ENCODE measurements at regions not wholly inside any gene's neighbourhood (a gene's known extent, or its start where the extent isn't known, plus 50 kb on each side); places are given as distances from the start of the nearest gene placed in this dataset.

- Histone ChIP-seq H4K20me1 (ENCODE audit: control insufficient read depth, extremely low read depth, insufficient read depth, low read length) (no peaks in the 10 kb centered on the region), H3K9ac (ENCODE audit: control insufficient read depth, extremely low read depth, insufficient read depth, low read length) (no peak overlapping the region), H3K4me3 (ENCODE audit: control insufficient read depth in 2 of 3, extremely low read depth in 1 of 3, insufficient read depth in 2 of 3, low read depth in 1 of 3, low read length in 3 of 3) (no peak overlapping the region), H3K27ac (ENCODE audit: control insufficient read depth, insufficient read depth, low read length) (no peak overlapping the region), H3K4me2 (ENCODE audit: control insufficient read depth, extremely low read depth, insufficient read depth, low read depth, low read length) (no peak overlapping the region), H3K9me3 (ENCODE audit: control insufficient read depth, low read depth, low read length) (no peaks in the 10 kb centered on the region), H2AFZ (ENCODE audit: control insufficient read depth, low read length) (no peak overlapping the region), H3K79me2 (ENCODE audit: control insufficient read depth, insufficient read depth, low read length) (no peaks in the 10 kb centered on the region), H3K4me1 (ENCODE audit: control insufficient read depth, extremely low read depth, insufficient read depth, low read length) (peaks cover 18% of the 10 kb centered on the region), H3K27me3 (ENCODE audit: control insufficient read depth, extremely low read depth, insufficient read depth, low read length) (no peaks in the 10 kb centered on the region), H3K36me3 (ENCODE audit: control insufficient read depth in 2 of 2, extremely low read depth in 1 of 2, insufficient read depth in 2 of 2, low read length in 2 of 2) (no peaks in the 10 kb centered on the region), H3K9me1 (ENCODE audit: control insufficient read depth, extremely low read depth, insufficient read depth, low read length) (no peaks in the 10 kb centered on the region)
- FAIRE-seq = no peak
- no peak for DNase-seq (ENCODE audit: low read depth, low spot score)
- TF ChIP-seq EZH2 (IDR thresholded peaks at IDR 0.05; ENCODE audit: low read length) = no peak
- TF ChIP-seq, protein P1, sequence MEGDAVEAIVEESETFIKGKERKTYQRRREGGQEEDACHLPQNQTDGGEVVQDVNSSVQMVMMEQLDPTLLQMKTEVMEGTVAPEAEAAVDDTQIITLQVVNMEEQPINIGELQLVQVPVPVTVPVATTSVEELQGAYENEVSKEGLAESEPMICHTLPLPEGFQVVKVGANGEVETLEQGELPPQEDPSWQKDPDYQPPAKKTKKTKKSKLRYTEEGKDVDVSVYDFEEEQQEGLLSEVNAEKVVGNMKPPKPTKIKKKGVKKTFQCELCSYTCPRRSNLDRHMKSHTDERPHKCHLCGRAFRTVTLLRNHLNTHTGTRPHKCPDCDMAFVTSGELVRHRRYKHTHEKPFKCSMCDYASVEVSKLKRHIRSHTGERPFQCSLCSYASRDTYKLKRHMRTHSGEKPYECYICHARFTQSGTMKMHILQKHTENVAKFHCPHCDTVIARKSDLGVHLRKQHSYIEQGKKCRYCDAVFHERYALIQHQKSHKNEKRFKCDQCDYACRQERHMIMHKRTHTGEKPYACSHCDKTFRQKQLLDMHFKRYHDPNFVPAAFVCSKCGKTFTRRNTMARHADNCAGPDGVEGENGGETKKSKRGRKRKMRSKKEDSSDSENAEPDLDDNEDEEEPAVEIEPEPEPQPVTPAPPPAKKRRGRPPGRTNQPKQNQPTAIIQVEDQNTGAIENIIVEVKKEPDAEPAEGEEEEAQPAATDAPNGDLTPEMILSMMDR (optimal IDR thresholded peaks at IDR 0.05 in 1 of 3, IDR thresholded peaks at IDR 0.05 in 1 of 3, conservative IDR thresholded peaks at IDR 0.05 in 1 of 3; ENCODE audit: extremely low read depth in 1 of 3, insufficient read depth in 2 of 3, low read length in 3 of 3) = no peak
- dilution Hi-C loops (cut with MboI; ENCODE audit: extremely low pct_ligation_motif_present, low sequenced_read_pairs) = no loop called here
Observed at GRCh38 chr1:232509570-232509969, 120.4 kb downstream of the SIPA1L2 start.

GRCh38 chr1:232508130-232508701 lies 121.7 kb downstream of the SIPA1L2 start:
- Histone ChIP-seq H3K4me2 (ENCODE audit: control insufficient read depth, extremely low read depth, insufficient read depth, low read depth, low read length) (no peak overlapping the region), H3K4me3 (ENCODE audit: control insufficient read depth in 2 of 3, extremely low read depth in 1 of 3, insufficient read depth in 2 of 3, low read depth in 1 of 3, low read length in 3 of 3) (no peak overlapping the region), H4K20me1 (ENCODE audit: control insufficient read depth, extremely low read depth, insufficient read depth, low read length) (no peaks in the 10 kb centered on the region), H3K36me3 (ENCODE audit: control insufficient read depth in 2 of 2, extremely low read depth in 1 of 2, insufficient read depth in 2 of 2, low read length in 2 of 2) (no peaks in the 10 kb centered on the region), H3K4me1 (ENCODE audit: control insufficient read depth, extremely low read depth, insufficient read depth, low read length) (peaks cover 18% of the 10 kb centered on the region), H3K9me1 (ENCODE audit: control insufficient read depth, extremely low read depth, insufficient read depth, low read length) (no peaks in the 10 kb centered on the region), H3K9me3 (ENCODE audit: control insufficient read depth, low read depth, low read length) (no peaks in the 10 kb centered on the region), H3K27me3 (ENCODE audit: control insufficient read depth, extremely low read depth, insufficient read depth, low read length) (no peaks in the 10 kb centered on the region), H3K79me2 (ENCODE audit: control insufficient read depth, insufficient read depth, low read length) (no peaks in the 10 kb centered on the region), H2AFZ (ENCODE audit: control insufficient read depth, low read length) (no peak overlapping the region), H3K27ac (ENCODE audit: control insufficient read depth, insufficient read depth, low read length) (no peak overlapping the region), H3K9ac (ENCODE audit: control insufficient read depth, extremely low read depth, insufficient read depth, low read length) (no peak overlapping the region)
- dilution Hi-C loops (cut with MboI; ENCODE audit: extremely low pct_ligation_motif_present, low sequenced_read_pairs) = no loop called here
- DNase-seq (ENCODE audit: low read depth, low spot score) (no peak), FAIRE-seq (no peak)
- TF ChIP-seq, protein P1 (optimal IDR thresholded peaks at IDR 0.05 in 1 of 3, IDR thresholded peaks at IDR 0.05 in 1 of 3, conservative IDR thresholded peaks at IDR 0.05 in 1 of 3; ENCODE audit: extremely low read depth in 1 of 3, insufficient read depth in 2 of 3, low read length in 3 of 3) = no peak
- TF ChIP-seq EZH2 (IDR thresholded peaks at IDR 0.05; ENCODE audit: low read length) = no peak

All from keratinocyte (primary cell).